ENCODE measurements at regions not wholly inside any gene's neighbourhood (a gene's known extent, or its start where the extent isn't known, plus 50 kb on each side); places are given as distances from the start of the nearest gene placed in this dataset.
"Not testable (repeated sequence)": the region's sequence is repeated elsewhere in the genome, so short reads cannot be mapped to it uniquely, and the experiment has no call there.

DNA sequence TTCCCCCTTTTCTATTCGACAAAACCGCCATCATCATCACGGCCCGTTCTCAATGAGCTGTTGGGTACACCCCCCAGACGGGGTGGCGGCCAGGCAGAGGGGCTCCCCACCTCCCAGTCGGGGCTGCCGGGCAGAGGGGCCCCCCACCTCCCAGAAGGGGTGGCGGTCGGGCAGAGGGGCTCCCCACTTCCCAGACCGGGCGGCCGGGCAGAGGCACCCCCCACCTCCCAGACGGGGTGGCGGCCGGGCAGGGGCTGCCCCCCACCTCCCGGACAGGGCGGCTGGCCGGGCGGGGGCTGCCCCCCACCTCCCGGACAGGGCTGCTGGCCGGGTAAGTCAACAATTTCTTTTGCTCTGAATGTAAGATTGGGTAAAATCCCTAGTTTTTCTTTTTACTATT, 1162.2 kb upstream of the CELF2 start:
- not testable (repeated sequence) for TF ChIP-seq POLR2AphosphoS5 (IDR thresholded peaks at IDR 0.05; ENCODE audit: low read depth)
- TF ChIP-seq, protein P1, sequence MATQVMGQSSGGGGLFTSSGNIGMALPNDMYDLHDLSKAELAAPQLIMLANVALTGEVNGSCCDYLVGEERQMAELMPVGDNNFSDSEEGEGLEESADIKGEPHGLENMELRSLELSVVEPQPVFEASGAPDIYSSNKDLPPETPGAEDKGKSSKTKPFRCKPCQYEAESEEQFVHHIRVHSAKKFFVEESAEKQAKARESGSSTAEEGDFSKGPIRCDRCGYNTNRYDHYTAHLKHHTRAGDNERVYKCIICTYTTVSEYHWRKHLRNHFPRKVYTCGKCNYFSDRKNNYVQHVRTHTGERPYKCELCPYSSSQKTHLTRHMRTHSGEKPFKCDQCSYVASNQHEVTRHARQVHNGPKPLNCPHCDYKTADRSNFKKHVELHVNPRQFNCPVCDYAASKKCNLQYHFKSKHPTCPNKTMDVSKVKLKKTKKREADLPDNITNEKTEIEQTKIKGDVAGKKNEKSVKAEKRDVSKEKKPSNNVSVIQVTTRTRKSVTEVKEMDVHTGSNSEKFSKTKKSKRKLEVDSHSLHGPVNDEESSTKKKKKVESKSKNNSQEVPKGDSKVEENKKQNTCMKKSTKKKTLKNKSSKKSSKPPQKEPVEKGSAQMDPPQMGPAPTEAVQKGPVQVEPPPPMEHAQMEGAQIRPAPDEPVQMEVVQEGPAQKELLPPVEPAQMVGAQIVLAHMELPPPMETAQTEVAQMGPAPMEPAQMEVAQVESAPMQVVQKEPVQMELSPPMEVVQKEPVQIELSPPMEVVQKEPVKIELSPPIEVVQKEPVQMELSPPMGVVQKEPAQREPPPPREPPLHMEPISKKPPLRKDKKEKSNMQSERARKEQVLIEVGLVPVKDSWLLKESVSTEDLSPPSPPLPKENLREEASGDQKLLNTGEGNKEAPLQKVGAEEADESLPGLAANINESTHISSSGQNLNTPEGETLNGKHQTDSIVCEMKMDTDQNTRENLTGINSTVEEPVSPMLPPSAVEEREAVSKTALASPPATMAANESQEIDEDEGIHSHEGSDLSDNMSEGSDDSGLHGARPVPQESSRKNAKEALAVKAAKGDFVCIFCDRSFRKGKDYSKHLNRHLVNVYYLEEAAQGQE (IDR thresholded peaks at IDR 0.05; ENCODE audit: insufficient replicate concordance, low read depth) = not testable (repeated sequence)
- TF ChIP-seq, protein P2, sequence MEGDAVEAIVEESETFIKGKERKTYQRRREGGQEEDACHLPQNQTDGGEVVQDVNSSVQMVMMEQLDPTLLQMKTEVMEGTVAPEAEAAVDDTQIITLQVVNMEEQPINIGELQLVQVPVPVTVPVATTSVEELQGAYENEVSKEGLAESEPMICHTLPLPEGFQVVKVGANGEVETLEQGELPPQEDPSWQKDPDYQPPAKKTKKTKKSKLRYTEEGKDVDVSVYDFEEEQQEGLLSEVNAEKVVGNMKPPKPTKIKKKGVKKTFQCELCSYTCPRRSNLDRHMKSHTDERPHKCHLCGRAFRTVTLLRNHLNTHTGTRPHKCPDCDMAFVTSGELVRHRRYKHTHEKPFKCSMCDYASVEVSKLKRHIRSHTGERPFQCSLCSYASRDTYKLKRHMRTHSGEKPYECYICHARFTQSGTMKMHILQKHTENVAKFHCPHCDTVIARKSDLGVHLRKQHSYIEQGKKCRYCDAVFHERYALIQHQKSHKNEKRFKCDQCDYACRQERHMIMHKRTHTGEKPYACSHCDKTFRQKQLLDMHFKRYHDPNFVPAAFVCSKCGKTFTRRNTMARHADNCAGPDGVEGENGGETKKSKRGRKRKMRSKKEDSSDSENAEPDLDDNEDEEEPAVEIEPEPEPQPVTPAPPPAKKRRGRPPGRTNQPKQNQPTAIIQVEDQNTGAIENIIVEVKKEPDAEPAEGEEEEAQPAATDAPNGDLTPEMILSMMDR (IDR thresholded peaks at IDR 0.05; ENCODE audit: insufficient read depth, low read length) = not testable (repeated sequence)

Measured in HL-60 (cell line).